ENCODE measurements at regions not wholly inside any gene's neighbourhood (a gene's known extent, or its start where the extent isn't known, plus 50 kb on each side); places are given as distances from the start of the nearest gene placed in this dataset.
A peak's percentile ranks its signal among the peaks of the same experiment; 100 is the strongest.

- no peak for DNase-seq (ENCODE audit: extremely low spot score, unreplicated experiment)
- H3K4me1 Mint-ChIP-seq (ENCODE audit: unreplicated experiment) = peaks cover 2% of the 10 kb centered on the region
- H3K4me3 Mint-ChIP-seq (ENCODE audit: unreplicated experiment) = no peak overlapping the region
- no peaks in the 10 kb centered on the region for H3K36me3 Mint-ChIP-seq (ENCODE audit: unreplicated experiment)
- peaks cover 11% of the 10 kb centered on the region for H3K9me3 Mint-ChIP-seq (ENCODE audit: unreplicated experiment)
- no peak for TF ChIP-seq CTCF (IDR thresholded peaks at IDR 0.05)
- H3K27ac Mint-ChIP-seq (ENCODE audit: unreplicated experiment) = no peak overlapping the region
- H3K27me3 Mint-ChIP-seq (ENCODE audit: unreplicated experiment) = no peaks in the 10 kb centered on the region
These were observed 326.4 kb upstream of the KIF2B start for GRCh38 chr17:53496356-53496755.

DNA sequence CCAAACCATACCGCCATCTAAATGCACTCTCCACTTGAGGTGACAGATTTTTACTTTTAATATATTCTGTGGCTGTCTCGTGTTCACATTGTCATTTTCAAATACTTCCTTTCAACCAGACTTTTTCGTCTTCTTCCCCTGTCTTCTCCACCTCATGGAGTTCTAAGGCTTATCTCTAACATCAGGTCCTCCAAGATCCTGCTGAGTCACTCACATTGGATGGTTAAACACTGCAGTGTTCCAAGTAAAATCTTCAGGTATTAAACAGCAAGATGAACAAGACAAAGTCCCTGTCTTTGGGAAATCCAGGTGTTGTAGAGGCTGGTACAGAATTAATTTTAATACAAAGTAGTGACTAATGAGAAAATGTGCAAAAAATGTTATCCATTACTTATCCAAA lies 330.2 kb upstream of the KIF2B start:
- no peak for TF ChIP-seq CTCF (IDR thresholded peaks at IDR 0.05)
- peaks cover 7% of the 10 kb centered on the region for H3K9me3 Mint-ChIP-seq (ENCODE audit: unreplicated experiment)
- no peak for DNase-seq (ENCODE audit: extremely low spot score, unreplicated experiment)

DNA sequence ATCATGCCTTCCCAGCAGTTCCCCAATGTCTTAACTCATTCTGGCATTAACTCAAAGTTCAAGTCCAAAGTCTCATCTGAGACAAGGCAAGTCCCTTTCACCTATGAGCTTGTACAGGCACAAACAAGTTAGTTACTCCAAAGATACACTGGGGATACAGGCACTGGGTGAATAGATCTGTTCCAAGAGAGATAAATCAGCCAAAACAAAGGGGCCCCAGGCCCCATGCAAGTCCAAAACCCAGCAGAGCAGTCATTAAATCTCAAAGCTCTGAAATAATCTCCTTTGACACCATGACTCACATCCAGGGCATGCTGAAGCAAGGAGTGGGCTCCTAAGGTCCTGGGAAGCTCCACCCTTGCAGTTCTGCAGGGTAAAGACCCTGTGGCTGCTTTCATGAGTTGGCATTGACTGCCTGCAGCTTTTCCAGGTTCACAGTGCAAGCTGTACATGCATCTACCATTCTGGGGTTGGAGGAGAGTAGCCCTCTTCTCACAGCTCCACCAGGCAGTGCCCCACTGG lies 332.2 kb upstream of the KIF2B start:
- Mint-ChIP-seq H3K27me3 (ENCODE audit: unreplicated experiment) (no peaks in the 10 kb centered on the region), H3K4me1 (ENCODE audit: unreplicated experiment) (peaks cover 10% of the 10 kb centered on the region), H3K4me3 (ENCODE audit: unreplicated experiment) (no peak overlapping the region), H3K27ac (ENCODE audit: unreplicated experiment) (no peak overlapping the region), H3K9me3 (ENCODE audit: unreplicated experiment) (peaks cover 7% of the 10 kb centered on the region), H3K36me3 (ENCODE audit: unreplicated experiment) (no peaks in the 10 kb centered on the region)
- TF ChIP-seq CTCF (IDR thresholded peaks at IDR 0.05) = no peak
- DNase-seq (ENCODE audit: extremely low spot score, unreplicated experiment) = no peak

More for the DNA sequence above, 330.2 kb upstream of the KIF2B start:
- H3K27ac Mint-ChIP-seq (ENCODE audit: unreplicated experiment) = no peak overlapping the region
- H3K4me1 Mint-ChIP-seq (ENCODE audit: unreplicated experiment) = peaks cover 10% of the 10 kb centered on the region
- H3K36me3 Mint-ChIP-seq (ENCODE audit: unreplicated experiment) = no peaks in the 10 kb centered on the region
- no peaks in the 10 kb centered on the region for H3K27me3 Mint-ChIP-seq (ENCODE audit: unreplicated experiment)
- no peak overlapping the region for H3K4me3 Mint-ChIP-seq (ENCODE audit: unreplicated experiment)

DNA sequence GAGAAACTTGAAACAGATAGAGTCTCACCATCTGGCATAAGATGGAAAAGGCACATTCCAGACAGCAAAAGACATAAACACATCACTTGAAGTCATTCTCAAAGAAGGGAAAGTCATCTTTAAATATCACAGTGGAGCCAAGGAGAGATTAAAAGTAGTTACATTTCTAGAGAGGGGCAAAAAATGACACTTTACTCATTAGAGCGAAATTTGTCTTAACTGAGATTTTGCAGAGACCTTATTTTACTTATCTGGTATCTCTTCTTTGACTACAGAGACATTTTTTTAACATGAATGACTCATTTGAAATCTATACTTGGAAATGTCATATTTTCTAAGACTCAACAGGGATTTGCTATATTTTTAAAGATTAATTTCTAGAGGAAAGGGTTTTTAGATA lies 339.0 kb upstream of the KIF2B start:
- H3K27ac Mint-ChIP-seq (ENCODE audit: unreplicated experiment) = no peak overlapping the region
- peaks cover 4% of the 10 kb centered on the region for H3K9me3 Mint-ChIP-seq (ENCODE audit: unreplicated experiment)
- no peaks in the 10 kb centered on the region for H3K27me3 Mint-ChIP-seq (ENCODE audit: unreplicated experiment)
- H3K4me1 Mint-ChIP-seq (ENCODE audit: unreplicated experiment) = no peaks in the 10 kb centered on the region
- no peak for TF ChIP-seq CTCF (IDR thresholded peaks at IDR 0.05)
- H3K36me3 Mint-ChIP-seq (ENCODE audit: unreplicated experiment) = peaks cover 1% of the 10 kb centered on the region
- H3K4me3 Mint-ChIP-seq (ENCODE audit: unreplicated experiment) = no peak overlapping the region
- DNase-seq (ENCODE audit: extremely low spot score, unreplicated experiment) = no peak

GRCh38 chr17:53475002-53475401 lies 347.7 kb upstream of the KIF2B start:
- no peak for DNase-seq (ENCODE audit: extremely low spot score, unreplicated experiment)
- Mint-ChIP-seq H3K27me3 (ENCODE audit: unreplicated experiment) (no peaks in the 10 kb centered on the region), H3K9me3 (ENCODE audit: unreplicated experiment) (no peaks in the 10 kb centered on the region), H3K36me3 (ENCODE audit: unreplicated experiment) (no peaks in the 10 kb centered on the region), H3K4me3 (ENCODE audit: unreplicated experiment) (no peak overlapping the region), H3K4me1 (ENCODE audit: unreplicated experiment) (peaks cover 32% of the 10 kb centered on the region), H3K27ac (ENCODE audit: unreplicated experiment) (peak overlapping the region; percentile 45)
- no peak for TF ChIP-seq CTCF (IDR thresholded peaks at IDR 0.05)

All from osteocyte (in vitro differentiated cells).